ENCODE measurements at regions not wholly inside any gene's neighbourhood (a gene's known extent, or its start where the extent isn't known, plus 50 kb on each side); places are given as distances from the start of the nearest gene placed in this dataset.

DNA sequence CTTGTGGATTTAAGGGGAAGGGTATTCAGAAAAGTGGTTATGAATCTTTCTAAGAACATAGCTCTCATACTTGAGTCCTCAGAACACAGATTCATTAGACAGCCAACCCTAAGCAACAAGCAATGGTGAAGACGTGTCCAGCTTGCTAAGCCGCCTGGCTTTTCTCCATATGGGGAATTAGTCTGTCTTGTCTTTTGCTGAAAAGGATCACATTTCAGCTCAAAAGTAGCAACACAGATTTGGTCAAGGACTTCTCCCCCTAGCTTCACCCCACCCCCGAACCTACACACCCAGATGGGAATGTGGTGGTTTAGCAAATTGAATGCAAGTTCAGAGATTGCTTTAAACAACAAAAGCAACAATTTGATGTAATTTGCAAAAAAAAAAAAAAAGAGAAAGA is 103.3 kb upstream of the RASGEF1B start:
- no peak for DNase-seq

- DNase-seq: no peak
Observed at GRCh38 chr4:81573840-81574239, 102.1 kb upstream of the RASGEF1B start.

GRCh38 chr4:81572402-81572801 is 100.7 kb upstream of the RASGEF1B start:
- no peak for DNase-seq

DNA sequence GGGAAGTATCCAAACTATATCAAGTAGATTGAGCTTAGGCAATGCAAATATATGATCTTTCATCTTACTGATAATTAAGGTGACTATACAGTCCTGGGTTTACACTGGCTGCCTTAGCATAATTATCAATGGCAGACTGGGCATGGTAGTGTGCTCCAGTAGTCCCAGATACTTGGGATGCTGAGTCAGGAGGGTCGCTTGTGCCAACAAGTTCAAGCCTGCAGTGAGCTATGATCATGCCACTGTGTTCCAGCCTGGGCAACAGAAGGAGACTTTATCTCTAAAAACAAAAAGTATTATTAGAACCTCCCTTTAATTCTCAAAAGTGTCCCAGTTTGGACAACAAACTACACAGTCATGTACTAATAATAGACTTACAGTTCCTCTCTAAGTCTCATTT is 99.4 kb upstream of the RASGEF1B start:
- no peak for DNase-seq

DNA sequence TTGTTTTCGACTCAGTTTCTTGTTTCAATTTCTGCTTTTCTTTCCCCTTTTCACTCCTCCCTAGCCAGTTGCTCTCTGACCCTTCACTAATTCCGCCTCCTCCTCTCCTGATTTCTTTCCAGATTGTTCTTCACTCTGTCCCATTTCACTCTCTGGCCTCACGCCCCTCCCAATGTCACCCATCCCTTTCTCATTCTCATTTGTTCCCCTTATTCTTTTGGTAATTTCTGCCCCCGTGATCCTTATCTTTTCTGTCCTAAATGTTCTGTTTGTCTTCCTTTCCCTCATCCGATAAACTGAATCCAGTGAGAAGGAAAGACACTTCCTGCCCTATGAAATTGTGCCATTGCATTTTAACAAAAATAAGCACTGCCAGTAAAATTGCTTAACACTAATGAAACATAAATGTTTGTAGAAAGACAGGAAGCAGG is 94.5 kb upstream of the RASGEF1B start:
- DNase-seq: no peak

- peak; percentile 83 for DNase-seq
Observed at GRCh38 chr4:81565142-81565870, 93.6 kb upstream of the RASGEF1B start.

DNA sequence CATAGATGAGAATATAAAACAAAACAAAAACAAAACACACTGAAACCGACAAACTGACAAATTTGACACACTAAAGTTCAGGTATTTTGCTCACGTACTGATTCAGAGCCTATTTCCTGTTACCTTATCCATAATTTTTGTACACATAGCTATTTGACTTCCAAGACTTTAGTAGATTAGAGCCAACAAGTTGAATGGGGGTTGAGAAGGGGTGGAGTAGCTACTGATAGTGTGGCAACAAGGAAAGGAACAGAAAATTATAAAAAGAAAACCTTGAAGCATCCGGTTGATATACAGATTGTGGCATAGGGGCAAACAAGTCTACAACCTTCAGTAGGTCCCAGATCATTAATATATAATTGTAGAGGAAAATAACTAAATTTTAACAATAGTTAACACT is 92.3 kb upstream of the RASGEF1B start:
- DNase-seq: no peak

DNA sequence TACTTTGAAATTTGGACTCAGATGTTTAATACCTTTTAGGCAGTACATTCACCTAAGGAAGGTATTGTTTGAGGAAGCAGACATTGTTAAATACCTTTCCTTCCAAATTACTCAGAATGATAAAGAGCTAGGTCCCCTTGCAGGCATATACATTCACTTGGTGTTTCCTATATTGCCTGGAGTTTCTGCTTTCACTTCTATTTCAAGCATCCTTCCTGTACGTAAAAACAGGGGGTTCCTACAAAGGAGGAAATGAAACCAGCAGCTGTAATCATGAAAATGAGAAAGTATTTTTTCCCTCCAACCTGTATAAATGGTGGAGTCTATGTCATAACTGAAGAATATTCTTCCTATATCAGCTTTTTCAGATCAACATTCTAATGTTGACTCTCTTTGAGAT is 90.4 kb upstream of the RASGEF1B start:
- no peak for DNase-seq

GRCh38 chr4:81557306-81557705 is 85.6 kb upstream of the RASGEF1B start:
- no peak for DNase-seq

DNA sequence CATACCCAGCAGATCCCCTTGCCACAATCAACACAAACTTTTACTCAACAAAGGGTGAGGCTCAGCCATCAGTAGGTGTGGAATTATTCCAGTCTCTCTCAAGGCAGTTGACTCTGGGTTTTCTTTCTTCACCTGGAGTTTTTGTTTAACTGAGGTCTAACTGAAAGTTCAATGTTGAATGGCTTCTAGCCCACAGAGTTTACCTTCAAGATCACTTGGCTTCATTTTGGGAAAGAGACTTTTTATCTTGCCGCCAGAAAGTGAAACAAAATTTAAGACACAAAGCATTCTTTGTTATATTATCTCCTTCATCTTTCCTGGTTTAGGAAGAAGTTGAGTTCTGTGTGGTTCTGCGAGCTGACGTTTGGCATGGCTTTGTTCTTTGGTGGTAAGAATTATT is 83.8 kb upstream of the RASGEF1B start:
- DNase-seq: no peak

DNA sequence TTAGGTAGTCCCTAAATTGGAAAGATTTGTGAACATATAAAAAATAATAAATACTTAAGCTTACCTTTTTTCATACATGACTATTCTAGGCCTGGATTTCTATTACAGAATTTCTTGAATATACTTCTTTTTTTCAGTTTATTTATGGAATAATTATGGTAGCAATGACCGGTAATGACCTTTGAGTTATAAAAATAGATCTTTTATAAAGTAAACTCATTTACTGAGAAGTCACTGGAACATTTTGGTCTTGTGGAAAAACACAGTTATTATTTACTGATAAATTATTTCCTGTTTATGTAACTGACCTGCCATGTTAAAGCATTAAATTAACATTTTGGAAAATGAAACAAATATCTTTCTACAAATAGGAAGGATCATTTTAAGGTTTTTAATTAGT is 80.4 kb upstream of the RASGEF1B start:
- DNase-seq: no peak

DNA sequence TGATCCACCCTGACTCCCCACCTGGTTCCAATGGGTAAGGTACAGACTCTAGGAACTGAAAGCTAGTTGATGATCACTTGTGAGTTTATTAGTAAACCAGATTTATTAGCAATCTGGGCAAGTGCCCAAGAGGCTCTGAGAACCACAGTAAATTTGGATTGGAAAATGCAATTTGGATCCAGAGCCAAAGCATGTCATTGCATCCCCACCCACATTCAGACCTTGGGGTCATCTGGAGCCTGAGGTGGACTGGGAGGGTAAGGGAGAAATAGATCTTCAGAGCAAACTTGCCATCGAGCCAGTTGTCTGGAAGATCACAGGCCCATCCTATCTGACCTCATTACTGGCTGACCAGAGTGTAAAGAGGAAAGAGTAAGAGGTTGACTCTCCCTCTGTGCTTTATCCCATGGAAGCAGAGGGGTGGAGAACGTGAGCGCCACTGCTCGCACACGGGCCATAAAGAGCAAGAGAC is 78.7 kb upstream of the RASGEF1B start:
- peak; percentile 23 for DNase-seq

- no peak for DNase-seq
Observed at GRCh38 chr4:81549984-81550383, 78.3 kb upstream of the RASGEF1B start.

GRCh38 chr4:81546777-81547176 is 75.1 kb upstream of the RASGEF1B start:
- DNase-seq: no peak

DNA sequence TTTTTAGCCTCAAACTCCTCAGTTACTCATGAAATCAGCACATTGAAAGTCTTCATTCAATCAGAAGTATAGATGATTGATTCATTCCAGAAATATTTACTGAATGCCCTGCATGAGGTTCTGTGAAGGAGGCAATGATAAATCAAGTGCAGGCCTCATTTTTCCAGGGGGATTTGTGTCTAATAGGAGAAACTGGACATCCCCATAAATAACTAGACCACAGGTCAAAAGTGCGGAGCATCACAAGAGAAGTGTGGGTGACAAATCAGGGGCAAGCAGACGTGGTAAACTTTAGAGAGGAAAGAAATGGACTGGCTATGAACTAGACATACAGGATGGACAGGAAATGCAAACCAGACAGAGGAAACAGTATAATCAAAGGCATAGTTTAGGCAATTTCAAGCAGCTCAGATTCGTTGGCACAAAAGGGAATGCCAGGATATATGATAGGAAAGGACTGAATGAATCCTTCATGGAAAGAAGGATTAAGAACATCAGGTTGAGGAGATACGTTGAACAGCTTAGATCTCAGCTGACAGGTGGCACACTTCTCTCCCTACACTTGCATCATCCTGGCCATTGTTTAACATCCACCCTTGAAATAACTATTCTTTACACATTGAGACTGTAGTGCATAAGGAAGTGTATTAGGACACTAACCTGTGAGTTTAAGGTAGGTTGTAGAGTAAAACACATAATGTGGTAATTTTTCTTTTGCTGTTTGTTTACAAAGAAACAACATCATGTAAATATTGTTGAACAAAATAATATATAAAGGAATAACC is 69.6 kb upstream of the RASGEF1B start:
- DNase-seq: no peak

DNA sequence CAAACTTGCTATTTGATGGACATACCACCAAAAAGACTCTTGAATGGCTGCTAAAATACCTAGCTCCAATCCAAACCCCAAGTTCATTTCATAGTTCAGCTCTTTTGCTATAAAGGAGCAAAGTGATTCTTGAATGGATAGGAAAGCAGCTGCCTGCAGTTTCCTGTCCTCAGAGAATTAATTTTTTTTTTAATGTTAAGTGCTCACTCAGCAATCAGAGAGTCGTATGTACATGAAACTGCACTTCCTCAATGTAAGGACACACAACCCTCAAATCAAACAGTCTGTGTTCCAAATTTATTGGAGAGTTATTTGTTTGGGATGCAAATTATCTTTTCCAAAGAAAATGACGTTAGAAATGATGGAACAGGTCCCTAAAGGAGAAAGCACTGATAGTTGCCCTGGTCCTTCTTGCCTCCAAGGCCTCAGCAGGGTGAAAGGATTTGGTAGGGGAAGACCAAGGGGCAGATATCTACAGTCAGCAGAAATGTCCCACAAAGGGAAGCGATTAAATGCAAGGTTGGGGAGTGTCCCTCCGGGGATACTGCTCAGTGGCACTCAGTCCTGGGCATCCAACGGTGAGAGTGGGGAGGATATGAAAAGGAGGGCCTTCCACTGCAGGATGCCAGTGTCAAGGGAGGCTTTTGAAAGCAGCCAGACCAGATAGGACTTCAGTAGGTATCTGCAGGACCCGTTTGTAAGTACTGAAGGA is 67.2 kb upstream of the RASGEF1B start:
- no peak for DNase-seq

DNA sequence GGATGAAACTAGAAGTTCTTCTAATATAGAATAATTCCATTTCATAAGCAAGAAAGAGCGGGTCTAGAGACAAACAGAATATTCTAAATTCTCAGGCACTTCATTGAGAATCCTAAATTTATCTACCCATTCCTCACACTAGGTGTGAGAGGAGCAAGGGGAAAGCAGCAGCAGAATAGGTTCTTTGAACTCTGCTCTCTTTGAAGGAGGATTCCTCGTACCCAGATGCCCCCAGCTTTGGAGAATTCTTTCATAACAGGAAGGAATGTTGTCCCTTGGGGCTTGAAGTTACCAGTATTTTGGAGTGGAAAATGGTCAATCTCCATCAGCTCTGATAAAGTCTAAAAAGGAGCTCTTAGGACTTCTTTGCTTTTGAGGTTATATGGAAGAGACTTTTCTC is 59.7 kb upstream of the RASGEF1B start:
- no peak for DNase-seq

DNA sequence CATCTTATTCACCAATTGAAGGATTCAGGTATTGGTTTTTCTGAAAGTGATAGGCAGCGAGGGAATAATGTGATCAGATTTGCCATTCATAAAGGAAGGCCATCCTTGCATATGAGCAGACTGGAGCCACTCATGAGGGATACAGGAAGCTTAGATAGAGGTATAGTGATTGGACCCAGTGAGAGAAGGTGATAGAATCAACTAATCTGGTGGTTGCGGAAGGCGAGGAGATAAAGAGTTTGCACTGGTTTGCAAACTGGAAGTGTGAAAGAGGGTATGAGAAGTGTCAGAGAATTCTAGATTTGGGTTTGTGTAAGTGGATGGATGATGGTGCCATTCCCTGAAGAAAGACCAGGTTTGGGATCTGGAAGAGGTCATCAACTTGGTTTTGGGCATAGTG is 57.3 kb upstream of the RASGEF1B start:
- no peak for DNase-seq

GRCh38 chr4:81528200-81528599 is 56.5 kb upstream of the RASGEF1B start:
- no peak for DNase-seq

GRCh38 chr4:81527709-81528108 is 56.0 kb upstream of the RASGEF1B start:
- DNase-seq: no peak

DNA sequence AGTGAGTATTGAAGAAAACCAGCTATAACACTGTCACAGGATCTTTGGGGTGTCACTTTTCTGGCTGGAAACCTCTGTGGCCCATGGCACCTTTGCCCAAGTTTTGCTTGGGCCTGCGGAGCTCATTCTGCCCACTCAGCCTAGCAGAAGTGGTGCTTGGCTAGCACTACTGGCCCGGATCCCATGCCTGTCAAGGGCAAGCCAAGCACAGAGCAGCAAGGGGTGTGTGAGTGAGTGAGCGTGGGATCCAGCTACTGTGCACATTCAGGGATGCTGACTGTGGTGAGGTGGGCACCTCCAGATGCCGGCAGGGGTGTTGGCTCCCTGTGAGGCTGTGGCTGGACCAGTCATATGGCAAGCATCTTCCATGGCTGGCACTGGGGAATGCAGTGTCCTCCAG is 55.4 kb upstream of the RASGEF1B start:
- no peak for DNase-seq

DNA sequence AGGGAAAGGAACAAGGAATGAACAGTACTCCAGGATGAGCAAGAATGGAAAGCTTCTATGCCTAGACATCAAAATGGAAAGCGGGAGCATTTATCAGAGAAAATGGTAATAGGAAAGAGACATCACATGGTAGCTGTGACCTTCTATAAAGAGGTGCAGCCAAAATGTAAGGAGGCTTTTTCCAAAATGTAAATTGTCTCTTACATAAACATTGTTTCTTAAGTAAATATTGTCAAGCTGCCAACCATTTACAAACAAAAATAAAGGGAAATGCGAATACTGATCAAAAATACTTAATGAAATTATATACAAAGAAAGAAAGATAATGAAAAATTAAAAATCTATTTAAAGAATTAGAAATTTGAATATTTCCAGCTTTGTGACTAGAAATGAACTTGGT is 55.0 kb upstream of the RASGEF1B start:
- DNase-seq: no peak

GRCh38 chr4:81523672-81524327 is 52.1 kb upstream of the RASGEF1B start:
- no peak for DNase-seq
